Stimulated activated CD4-positive, alpha-beta T cell treated with anti-CD3 and anti-CD28 coated beads, Interleukin-4, amount 100 ng/mL, for 24 hours (primary cell): ENCODE measurements at regions not wholly inside any gene's neighbourhood (a gene's known extent, or its start where the extent isn't known, plus 50 kb on each side); places are given as distances from the start of the nearest gene placed in this dataset.

Experiments used
- DNase-seq: peaks from one replicate; pipeline ENCODE4 v3.0.0-alpha.2; 2020

GRCh38 chr1:9419369-9420041 lies 119.8 kb upstream of the SLC25A33 start:
- DNase-seq, result no peak

- DNase-seq, result no peak
These were observed 118.3 kb upstream of the SLC25A33 start for GRCh38 chr1:9420835-9421532.

DNA sequence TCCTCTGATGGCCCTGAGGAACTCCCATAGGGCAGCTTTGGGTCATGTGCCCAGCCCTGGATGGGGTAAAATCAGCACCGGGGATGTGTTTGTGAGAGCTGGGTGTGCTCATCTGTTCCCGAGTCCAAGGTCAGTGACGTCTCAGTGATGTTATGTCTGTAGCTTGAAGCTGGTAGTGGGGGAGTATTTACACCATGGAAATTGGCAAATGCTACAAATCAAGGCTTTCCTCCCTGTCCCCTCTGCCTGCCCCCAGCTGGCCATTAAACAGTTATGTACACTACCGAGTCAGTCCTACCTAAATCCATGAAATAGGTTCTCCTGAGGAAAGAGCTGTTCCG lies 117.8 kb upstream of the SLC25A33 start:
- no peak for DNase-seq

DNA sequence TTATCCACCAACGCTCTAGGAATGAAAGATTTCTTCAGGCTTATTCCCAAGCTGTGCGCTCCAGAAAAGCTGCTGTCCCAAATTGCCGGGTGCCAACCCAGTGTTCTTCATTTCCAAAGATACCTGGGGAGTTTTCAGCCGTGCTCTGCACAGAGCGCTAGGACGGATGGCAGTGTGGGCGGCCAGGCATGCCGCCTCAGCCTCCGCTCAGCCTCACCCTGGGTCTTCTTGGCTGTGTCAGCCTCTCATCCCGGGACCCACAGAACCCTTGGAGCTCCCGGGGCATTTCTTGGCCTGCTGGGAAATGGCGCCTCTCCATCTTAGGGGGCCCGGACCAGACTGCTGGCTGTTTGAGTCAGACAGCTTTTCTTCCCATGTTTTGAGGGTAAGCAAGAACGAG lies 116.9 kb upstream of the SLC25A33 start:
- DNase-seq, result no peak

GRCh38 chr1:9422911-9423505 lies 116.3 kb upstream of the SLC25A33 start:
- no peak for DNase-seq

DNA sequence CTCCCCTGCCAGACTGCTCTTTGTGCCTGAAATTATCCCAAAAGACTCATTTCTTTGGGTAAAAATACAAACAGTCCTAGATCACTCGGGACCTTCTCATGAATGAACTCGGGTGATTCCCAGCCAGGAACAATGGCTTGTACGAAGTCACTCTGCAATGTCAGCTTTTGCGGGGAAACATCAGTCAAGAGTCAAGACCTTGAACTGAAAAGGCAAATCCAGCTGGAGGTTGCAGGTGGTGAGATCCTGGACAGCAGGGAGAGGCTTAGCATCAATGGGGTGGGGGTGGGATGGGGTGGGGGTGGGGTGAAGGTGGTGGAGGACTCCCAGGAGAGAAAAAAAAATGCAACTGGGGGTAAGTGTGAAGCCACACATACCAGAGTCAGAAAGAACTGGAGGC lies 115.0 kb upstream of the SLC25A33 start:
- no peak for DNase-seq

- no peak for DNase-seq
These were observed 113.4 kb upstream of the SLC25A33 start for GRCh38 chr1:9425859-9426258.

GRCh38 chr1:9426291-9426711 lies 113.0 kb upstream of the SLC25A33 start:
- peak; percentile 71 for DNase-seq

- DNase-seq, result no peak
These were observed 111.9 kb upstream of the SLC25A33 start for GRCh38 chr1:9427388-9427787.

GRCh38 chr1:9428601-9429341 lies 110.5 kb upstream of the SLC25A33 start:
- DNase-seq, result peak; percentile 99

GRCh38 chr1:9429342-9429711 lies 109.9 kb upstream of the SLC25A33 start:
- DNase-seq, result no peak

DNA sequence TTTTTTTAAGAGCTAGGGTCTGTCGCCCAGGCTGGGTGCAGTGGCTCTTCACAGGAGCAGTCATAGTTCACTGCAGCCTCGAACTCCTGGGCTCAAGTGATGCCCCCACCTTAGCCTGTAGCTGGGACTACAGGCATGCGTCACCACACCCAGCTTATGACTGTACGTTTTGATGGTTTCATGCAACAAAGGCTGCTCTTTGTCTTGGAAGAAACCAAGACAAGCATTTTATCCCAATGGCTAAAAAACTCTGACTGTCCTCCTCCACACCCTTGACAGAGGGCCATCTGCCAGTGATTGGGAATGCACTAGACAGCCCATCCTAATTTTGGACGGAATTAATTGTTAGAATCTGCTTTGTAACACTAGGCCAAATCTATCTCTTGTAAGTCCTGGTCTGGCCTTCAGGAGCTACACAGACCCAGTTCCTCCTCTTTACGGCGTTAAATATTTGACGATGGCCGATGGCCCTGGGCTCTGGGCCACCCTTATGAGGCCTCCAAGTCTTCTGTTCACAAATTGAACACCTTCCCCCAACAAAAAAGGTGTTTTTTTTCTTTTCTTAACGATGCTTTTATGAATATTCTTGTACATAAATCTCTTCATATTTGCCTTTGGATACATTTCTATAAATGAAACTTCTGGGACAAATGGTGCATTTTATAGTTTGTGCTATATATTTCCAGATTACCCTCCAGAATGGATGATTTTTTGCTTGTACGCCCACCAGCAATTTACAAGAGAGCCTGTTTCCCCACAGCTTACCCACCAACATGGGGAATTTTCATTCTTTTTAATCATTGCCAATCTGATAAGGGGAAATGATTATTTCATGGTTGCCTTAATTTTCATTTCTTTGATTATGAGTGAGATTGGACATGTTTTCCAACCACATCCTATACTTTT lies 104.8 kb upstream of the SLC25A33 start:
- DNase-seq, result no peak

- DNase-seq, result no peak
These were observed 104.1 kb upstream of the SLC25A33 start for GRCh38 chr1:9435153-9435636.

- DNase-seq, result no peak
These were observed 103.2 kb upstream of the SLC25A33 start for GRCh38 chr1:9435854-9436640.

DNA sequence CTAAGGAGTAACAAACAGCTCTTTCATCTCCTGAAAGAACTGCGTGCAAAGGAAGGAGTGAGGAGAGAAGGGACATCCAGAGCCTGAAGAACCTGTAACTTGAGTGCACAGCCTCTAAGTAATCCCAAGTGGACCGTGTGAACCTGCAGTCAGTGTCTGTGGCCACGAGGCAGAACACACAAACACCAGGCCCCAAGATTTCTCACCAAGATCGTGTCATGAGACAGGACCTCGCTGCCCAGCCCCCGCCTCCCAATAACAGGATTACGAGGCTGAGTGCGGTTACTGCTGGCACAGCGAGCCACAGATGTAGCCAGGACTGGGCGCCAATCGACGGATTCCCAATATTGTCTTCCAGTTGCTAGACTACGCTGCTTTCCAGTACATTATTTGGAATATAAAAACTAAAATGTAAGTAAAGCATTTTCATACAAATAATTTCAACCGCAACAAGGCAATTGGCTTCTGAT lies 101.3 kb upstream of the SLC25A33 start:
- DNase-seq, result no peak

DNA sequence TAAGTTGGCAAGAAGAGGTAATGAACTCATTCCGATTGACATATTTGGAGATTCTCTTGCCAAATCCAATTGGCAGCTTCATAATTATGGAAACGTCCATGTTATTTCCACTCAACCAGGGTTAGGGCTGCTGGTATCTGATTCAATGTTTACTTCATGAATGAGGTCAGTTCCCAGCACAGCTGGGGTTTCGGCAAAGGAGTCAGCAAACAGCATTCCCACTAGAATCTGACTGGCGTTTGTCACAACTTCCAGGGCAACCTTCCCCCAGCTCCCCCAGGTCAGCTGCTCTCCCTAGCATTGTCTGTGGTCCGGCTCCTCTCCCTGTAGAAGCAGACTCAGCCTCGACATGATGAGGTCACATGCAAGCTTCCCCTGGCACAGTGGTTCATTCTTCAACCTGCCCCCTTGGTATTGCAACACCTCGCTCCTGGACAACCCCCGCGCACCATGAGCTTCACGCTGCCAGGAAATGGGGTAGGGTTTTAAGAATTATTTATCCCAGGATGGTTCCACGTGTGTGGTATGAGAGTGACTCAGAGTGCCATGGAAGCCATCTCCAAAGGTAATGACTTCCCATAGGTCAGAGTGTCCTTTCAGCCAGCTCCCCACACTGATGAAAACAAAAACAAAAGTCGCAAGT lies 100.7 kb upstream of the SLC25A33 start:
- no peak for DNase-seq

DNA sequence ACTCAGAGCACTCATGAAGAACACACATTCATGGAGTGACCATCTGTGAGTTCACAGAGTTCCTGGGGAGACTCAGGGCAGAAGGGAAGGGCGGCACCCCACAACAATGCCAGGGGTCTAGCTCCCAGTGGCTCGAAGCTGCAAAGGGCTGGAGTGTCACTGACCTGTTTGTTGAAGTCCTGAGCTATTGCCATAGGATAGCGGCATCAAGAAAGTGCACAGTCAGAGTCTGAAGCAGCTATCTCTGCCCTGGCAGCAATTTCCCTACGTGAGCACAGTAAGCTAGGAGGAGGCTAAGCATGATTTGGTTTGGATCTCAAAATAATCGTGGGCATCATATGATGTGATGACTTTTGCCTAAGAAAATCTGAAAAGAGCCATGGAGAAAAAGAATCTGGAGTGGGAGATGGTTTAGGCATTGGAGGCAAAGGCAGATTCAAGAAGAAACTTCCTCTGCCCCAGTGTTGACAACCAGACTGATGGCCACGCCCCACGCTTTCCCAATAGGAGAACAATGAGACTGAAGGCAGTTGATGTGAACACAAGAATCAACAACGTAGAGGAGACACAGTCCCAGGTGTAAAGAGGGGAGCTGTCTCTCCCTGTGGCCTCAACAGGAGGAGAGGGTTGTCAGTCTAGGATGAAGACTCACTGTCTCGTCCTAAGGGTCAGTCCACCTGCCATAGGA lies 100.0 kb upstream of the SLC25A33 start:
- DNase-seq, result no peak

DNA sequence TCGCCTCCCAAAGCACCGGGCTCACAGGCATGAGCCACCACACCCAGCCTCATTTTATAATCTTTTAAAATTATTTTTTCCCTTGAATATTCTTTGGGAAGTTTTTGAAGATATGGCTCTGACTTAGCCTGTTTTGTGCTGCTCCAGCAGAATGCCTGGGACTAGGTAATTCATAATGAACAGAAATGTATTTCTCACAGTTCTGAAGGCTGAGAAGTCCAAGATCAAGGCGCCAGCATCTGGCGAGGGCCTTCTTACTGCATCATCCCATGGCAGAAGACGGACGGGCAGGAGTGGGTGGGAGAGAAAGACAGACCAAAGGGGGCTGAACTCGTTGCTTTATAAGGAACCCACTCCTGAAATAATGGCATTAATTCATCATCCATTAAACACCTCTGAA lies 99.0 kb upstream of the SLC25A33 start:
- no peak for DNase-seq

- no peak for DNase-seq
These were observed 98.5 kb upstream of the SLC25A33 start for GRCh38 chr1:9440763-9441194.

DNA sequence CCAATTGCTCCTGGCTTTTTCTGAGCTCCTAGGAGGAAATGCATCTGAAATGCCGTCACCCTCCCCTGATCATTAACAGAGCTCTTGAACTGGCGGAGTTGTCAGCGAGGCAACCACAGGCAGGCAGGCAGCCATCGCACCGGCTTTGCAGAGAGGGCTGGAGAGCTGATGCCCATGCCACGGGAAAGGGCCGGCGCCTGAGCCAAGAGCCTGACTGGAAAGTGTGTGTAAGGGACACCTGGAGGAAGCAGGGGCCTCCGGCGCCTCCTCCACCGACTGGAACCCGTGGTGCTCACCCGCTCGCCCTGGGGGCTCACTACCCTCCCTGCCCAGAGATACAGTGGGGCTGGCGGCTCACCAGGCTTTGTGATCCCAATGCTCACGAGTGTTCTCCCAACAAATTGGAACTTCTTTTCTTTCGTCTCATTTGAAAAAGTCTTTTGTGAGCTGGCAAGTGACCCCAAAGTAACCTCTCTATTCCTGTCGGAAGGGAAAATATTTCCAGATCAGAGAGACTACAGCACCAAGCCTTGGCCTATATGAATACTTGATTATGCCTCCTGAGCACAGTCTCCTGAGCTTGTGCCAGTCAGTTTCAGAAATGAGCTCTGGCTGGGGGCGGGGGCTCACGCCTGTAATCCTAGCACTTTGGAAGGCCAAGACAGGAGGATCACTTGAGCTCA lies 97.7 kb upstream of the SLC25A33 start:
- DNase-seq, result no peak
